HCT116 (cell line): ENCODE measurements at regions not wholly inside any gene's neighbourhood (a gene's known extent, or its start where the extent isn't known, plus 50 kb on each side); places are given as distances from the start of the nearest gene placed in this dataset.

Experiments
- ATAC-seq: fragments of 200-7000 bp; cut with Tn5 transposase; 2 replicates; pipeline ENCODE4 v1.9.1; 2020; ENCODE audit warnings: mild to moderate bottlenecking, moderate library complexity
- BruUV-seq: library from RNA; stranded (reverse); fragments of 400-500 nt; replicated peaks from 2 replicates; lab custom pipeline; 2021; lab: Mats Ljungman, UMichigan
- CTCF ChIA-PET: fragments of 300-600 bp; sonication (Branson Sonifier 250); formaldehyde crosslinking; loops from one replicate; lab custom pipeline; 2021; ENCODE audit warnings: antibody characterized with exemption; lab: Charles Lee
- POLR2A ChIA-PET: fragments of 300-600, 350-600 bp; sonication (Branson Sonifier 250); formaldehyde crosslinking; loops from one replicate; lab custom pipeline; 2021; ENCODE audit warnings: antibody characterized with exemption; lab: Charles Lee
- RAD21 ChIA-PET, 2 experiments: fragments of 300-600 bp; sonication (Branson Sonifier 250); formaldehyde crosslinking; loops; one replicate each; lab custom pipeline; 2023; ENCODE audit warnings: low total read pairs in 2 of 2; ENCODE audit not compliant: uncharacterized antibody in 2 of 2, unreplicated experiment in 2 of 2, low non-redundant PET in 1 of 2; lab: Charles Lee
- DNase-seq: peaks from one replicate; pipeline ENCODE4 v3.0.0-alpha.2; 2010; ENCODE audit warnings: low read depth, low spot score
- H2AFZ ChIP-seq: fragments of 200-600 bp; shearing (Covaris generic), sonication (generic); 2 replicates; pipeline ENCODE4 v1.6.1; 2017; ENCODE audit warnings: low read depth, mixed run types, mixed read lengths, antibody characterized with exemption, low read length; ENCODE audit not compliant: poor library complexity, severe bottlenecking
- H3K27ac ChIP-seq: 2 replicates; pipeline ENCODE4 v1.5.1; 2012; ENCODE audit warnings: low read depth, low read length
- H3K27me3 ChIP-seq: fragments of 200-600 bp; sonication (generic); 2 replicates; pipeline ENCODE4 v1.6.1; 2016; ENCODE audit warnings: mixed run types, low read length, mixed read lengths; ENCODE audit not compliant: insufficient read depth
- H3K36me3 ChIP-seq, 2 experiments: fragments of 200-500 bp in 1 of 2; fragments of 200-600 bp in 1 of 2; sonication (Bioruptor generic) in 1 of 2; sonication (generic) in 1 of 2; 2 replicates each; pipeline versions ENCODE4 v1.5.1 to v1.6.1; 2014 to 2016; ENCODE audit warnings: low read length in 2 of 2, inconsistent platforms in 1 of 2, mixed read lengths in 1 of 2, mixed run types in 1 of 2; ENCODE audit not compliant: insufficient read depth in 2 of 2, control insufficient read depth in 1 of 2
- H3K4me1 ChIP-seq, 2 experiments: fragments of 200-600 bp in 1 of 2; sonication (generic) in 1 of 2; 2 replicates each; pipeline versions ENCODE4 v1.5.1 to v1.6.1; 2012 to 2017; ENCODE audit warnings: low read length in 2 of 2, inconsistent platforms in 1 of 2, mild to moderate bottlenecking in 1 of 2, mixed read lengths in 1 of 2, mixed run types in 1 of 2, moderate library complexity in 1 of 2; ENCODE audit not compliant: insufficient read depth in 2 of 2, control insufficient read depth in 1 of 2
- H3K4me2 ChIP-seq: fragments of 200-600 bp; sonication (generic); 2 replicates; pipeline ENCODE4 v1.6.1; 2017; ENCODE audit warnings: mixed run types, low read length, mixed read lengths
- H3K4me3 ChIP-seq, 2 experiments: fragments of 200-600 bp in 1 of 2; sonication (generic) in 1 of 2; replicated peaks in 1 of 2; 2 replicates each; pipeline ENCODE4 v1.5.1; 2011 to 2016; ENCODE audit warnings: low read length in 2 of 2, control low read depth in 1 of 2, low read depth in 1 of 2, mild to moderate bottlenecking in 1 of 2, mixed read lengths in 1 of 2, mixed run types in 1 of 2
- H3K79me2 ChIP-seq: fragments of 200-600 bp; sonication (generic); 2 replicates; pipeline ENCODE4 v1.6.1; 2017; ENCODE audit warnings: mild to moderate bottlenecking, mixed run types, low read length, moderate library complexity, mixed read lengths; ENCODE audit not compliant: insufficient read depth
- H3K9ac ChIP-seq: fragments of 200-600 bp; sonication (generic); 2 replicates; pipeline ENCODE4 v1.6.1; 2016; ENCODE audit warnings: low read length, mixed read lengths
- H3K9me2 ChIP-seq: fragments of 200-600 bp; sonication (generic), shearing (Covaris generic); 2 replicates; pipeline ENCODE4 v1.6.1; 2017; ENCODE audit warnings: mixed run types, mild to moderate bottlenecking, moderate library complexity; ENCODE audit not compliant: insufficient read depth
- H3K9me3 ChIP-seq, 2 experiments: fragments of 200-500 bp in 1 of 2; fragments of 200-600 bp in 1 of 2; sonication (Bioruptor generic) in 1 of 2; sonication (generic) in 1 of 2; 2 replicates each; pipeline ENCODE4 v1.6.1; 2014 to 2017; ENCODE audit warnings: low read length in 2 of 2, mixed read lengths in 2 of 2, inconsistent platforms in 1 of 2, low read depth in 1 of 2, mild to moderate bottlenecking in 1 of 2, mixed run types in 1 of 2, moderate library complexity in 1 of 2; ENCODE audit not compliant: control insufficient read depth in 1 of 2, insufficient read depth in 1 of 2
- H4K20me1 ChIP-seq: fragments of 200-600 bp; sonication (generic), shearing (Covaris generic); 2 replicates; pipeline ENCODE4 v1.6.1; 2017; ENCODE audit warnings: mixed run types, mild to moderate bottlenecking, moderate library complexity; ENCODE audit not compliant: insufficient read depth
- CBX3 ChIP-seq: IDR thresholded peaks from 2 replicates; pipeline ENCODE4 v1.6.1; 2012; ENCODE audit warnings: low read depth
- EGR1 ChIP-seq: IDR thresholded peaks from 2 replicates; pipeline ENCODE4 v1.6.1; 2012; ENCODE audit warnings: low read depth
- EZH2 ChIP-seq: fragments of 200-600 bp; sonication (generic); IDR thresholded peaks from 2 replicates; pipeline ENCODE4 v1.6.1; 2017; ENCODE audit warnings: antibody characterized with exemption, mixed run types
- FOSL1 ChIP-seq: IDR thresholded peaks from 2 replicates; pipeline ENCODE4 v1.6.1; 2012; ENCODE audit warnings: low read depth
- POLR2A ChIP-seq: IDR thresholded peaks from 2 replicates; pipeline ENCODE4 v1.7.0; 2011; ENCODE audit warnings: borderline replicate concordance; ENCODE audit not compliant: insufficient read depth, insufficient read length; ENCODE audit errors: extremely low read depth
- RAD21 ChIP-seq: IDR thresholded peaks from 2 replicates; pipeline ENCODE4 v1.6.1; 2012; ENCODE audit warnings: low read depth, mild to moderate bottlenecking
- SP1 ChIP-seq: IDR thresholded peaks from 2 replicates; pipeline ENCODE4 v1.6.1; 2012; ENCODE audit warnings: low read depth
- SRF ChIP-seq: IDR thresholded peaks from 2 replicates; pipeline ENCODE4 v1.6.1; 2012; ENCODE audit warnings: low read depth
- TCF7L2 ChIP-seq: IDR thresholded peaks from 2 replicates; pipeline ENCODE4 v1.7.0; 2011; ENCODE audit warnings: borderline replicate concordance, inconsistent platforms; ENCODE audit not compliant: insufficient read depth, insufficient read length; ENCODE audit errors: extremely low read depth
- YY1 ChIP-seq: IDR thresholded peaks from 2 replicates; pipeline ENCODE4 v1.6.1; 2011; ENCODE audit warnings: low read length, low read depth, moderate library complexity, mild to moderate bottlenecking; ENCODE audit not compliant: insufficient replicate concordance; ENCODE audit errors: extremely low read depth
- ZFX ChIP-seq: fragments of 450-650 bp; IDR thresholded peaks from 2 replicates; pipeline ENCODE4 v1.6.1; 2017
- intact Hi-C: fragments of 100-400 bp; cut with micrococcal nuclease; formaldehyde crosslinking; loops from 2 replicates; pipeline ENCODE4 v1.10.0; 2022
- TF ChIP-seq, protein P1 (sequence below), 3 experiments: fragments of 200-600 bp in 1 of 3; sonication (generic) in 1 of 3; IDR thresholded peaks in 2 of 3; conservative IDR thresholded peaks in 1 of 3; 2 replicates each; pipeline ENCODE4 v1.5.1; 2012 to 2017; ENCODE audit warnings: low read depth in 2 of 3, low read length in 2 of 3, antibody characterized with exemption in 1 of 3, borderline replicate concordance in 1 of 3, control low read depth in 1 of 3, mild to moderate bottlenecking in 1 of 3, mixed read lengths in 1 of 3, mixed run types in 1 of 3, moderate library complexity in 1 of 3; ENCODE audit not compliant: insufficient read depth in 1 of 3
- TF ChIP-seq, protein P2 (sequence below): IDR thresholded peaks from 2 replicates; pipeline ENCODE4 v1.6.1; 2012
- TF ChIP-seq, protein P3 (sequence below): IDR thresholded peaks from 2 replicates; pipeline ENCODE4 v1.6.1; 2011; ENCODE audit warnings: mild to moderate bottlenecking, low read length, moderate library complexity; ENCODE audit not compliant: insufficient replicate concordance; ENCODE audit errors: extremely low read depth
- TF ChIP-seq, protein P4 (sequence below): IDR thresholded peaks from 2 replicates; pipeline ENCODE4 v1.6.1; 2012

DNA sequence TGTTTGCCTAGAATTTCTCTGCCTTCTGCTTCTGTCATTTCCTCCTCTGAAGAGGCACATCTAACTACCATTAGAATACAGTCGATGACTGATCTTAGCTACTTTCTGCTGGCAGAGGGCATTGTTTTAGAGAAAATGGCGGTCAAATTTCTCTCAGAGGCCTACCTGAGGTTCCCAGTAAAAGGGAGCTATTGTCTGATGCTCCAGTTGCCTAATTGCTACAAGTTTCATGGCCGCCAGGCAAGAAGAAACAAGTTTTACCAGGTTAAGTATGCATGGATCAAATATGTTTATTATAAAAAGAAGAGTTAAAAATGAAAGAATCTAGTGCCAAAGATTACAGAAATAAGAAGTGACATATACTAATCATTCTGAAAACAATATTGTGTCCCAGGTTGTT, 416.6 kb downstream of the DSC3 start:
- DNase-seq (no peak), ATAC-seq (no peak)
- no peaks in the 10 kb centered on the region for H3K9me2 ChIP-seq
- intact Hi-C loops, result no loop called here
- H3K4me1 ChIP-seq, result peaks cover 2 to 9% of the 10 kb centered on the region in 2 experiments; a peak in 3 of 4 replicates
- H3K9ac ChIP-seq, result no peak overlapping the region
- CTCF ChIA-PET, result no interaction called here
- H3K27me3 ChIP-seq, result no peaks in the 10 kb centered on the region
- no peak overlapping the region for H2AFZ ChIP-seq
- RAD21 ChIA-PET, result no interaction called here
- no TSS peak for BruUV-seq
- H3K4me3 ChIP-seq, result no peak overlapping the region
- POLR2A ChIA-PET, result no interaction called here
- H3K4me2 ChIP-seq, result no peak overlapping the region
- no peaks in the 10 kb centered on the region for H3K79me2 ChIP-seq
- no peak overlapping the region for H3K27ac ChIP-seq
- H4K20me1 ChIP-seq, result no peaks in the 10 kb centered on the region
- TF ChIP-seq, protein P1, sequence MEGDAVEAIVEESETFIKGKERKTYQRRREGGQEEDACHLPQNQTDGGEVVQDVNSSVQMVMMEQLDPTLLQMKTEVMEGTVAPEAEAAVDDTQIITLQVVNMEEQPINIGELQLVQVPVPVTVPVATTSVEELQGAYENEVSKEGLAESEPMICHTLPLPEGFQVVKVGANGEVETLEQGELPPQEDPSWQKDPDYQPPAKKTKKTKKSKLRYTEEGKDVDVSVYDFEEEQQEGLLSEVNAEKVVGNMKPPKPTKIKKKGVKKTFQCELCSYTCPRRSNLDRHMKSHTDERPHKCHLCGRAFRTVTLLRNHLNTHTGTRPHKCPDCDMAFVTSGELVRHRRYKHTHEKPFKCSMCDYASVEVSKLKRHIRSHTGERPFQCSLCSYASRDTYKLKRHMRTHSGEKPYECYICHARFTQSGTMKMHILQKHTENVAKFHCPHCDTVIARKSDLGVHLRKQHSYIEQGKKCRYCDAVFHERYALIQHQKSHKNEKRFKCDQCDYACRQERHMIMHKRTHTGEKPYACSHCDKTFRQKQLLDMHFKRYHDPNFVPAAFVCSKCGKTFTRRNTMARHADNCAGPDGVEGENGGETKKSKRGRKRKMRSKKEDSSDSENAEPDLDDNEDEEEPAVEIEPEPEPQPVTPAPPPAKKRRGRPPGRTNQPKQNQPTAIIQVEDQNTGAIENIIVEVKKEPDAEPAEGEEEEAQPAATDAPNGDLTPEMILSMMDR (IDR thresholded peaks at IDR 0.05 in 2 of 3, conservative IDR thresholded peaks at IDR 0.05 in 1 of 3; ENCODE audit: borderline replicate concordance in 1 of 3, insufficient read depth in 1 of 3, low read depth in 2 of 3, low read length in 2 of 3), result no peak
- no peak for TF ChIP-seq SP1
- TF ChIP-seq, protein P2, sequence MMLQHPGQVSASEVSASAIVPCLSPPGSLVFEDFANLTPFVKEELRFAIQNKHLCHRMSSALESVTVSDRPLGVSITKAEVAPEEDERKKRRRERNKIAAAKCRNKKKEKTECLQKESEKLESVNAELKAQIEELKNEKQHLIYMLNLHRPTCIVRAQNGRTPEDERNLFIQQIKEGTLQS, result no peak
- TF ChIP-seq, protein P3, sequence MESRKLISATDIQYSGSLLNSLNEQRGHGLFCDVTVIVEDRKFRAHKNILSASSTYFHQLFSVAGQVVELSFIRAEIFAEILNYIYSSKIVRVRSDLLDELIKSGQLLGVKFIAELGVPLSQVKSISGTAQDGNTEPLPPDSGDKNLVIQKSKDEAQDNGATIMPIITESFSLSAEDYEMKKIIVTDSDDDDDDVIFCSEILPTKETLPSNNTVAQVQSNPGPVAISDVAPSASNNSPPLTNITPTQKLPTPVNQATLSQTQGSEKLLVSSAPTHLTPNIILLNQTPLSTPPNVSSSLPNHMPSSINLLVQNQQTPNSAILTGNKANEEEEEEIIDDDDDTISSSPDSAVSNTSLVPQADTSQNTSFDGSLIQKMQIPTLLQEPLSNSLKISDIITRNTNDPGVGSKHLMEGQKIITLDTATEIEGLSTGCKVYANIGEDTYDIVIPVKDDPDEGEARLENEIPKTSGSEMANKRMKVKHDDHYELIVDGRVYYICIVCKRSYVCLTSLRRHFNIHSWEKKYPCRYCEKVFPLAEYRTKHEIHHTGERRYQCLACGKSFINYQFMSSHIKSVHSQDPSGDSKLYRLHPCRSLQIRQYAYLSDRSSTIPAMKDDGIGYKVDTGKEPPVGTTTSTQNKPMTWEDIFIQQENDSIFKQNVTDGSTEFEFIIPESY, result no peak
- TF ChIP-seq POLR2A, result no peak
- no peak for TF ChIP-seq EGR1
- TF ChIP-seq SRF, result no peak
- no peak for TF ChIP-seq ZFX
- no peak for TF ChIP-seq TCF7L2
- no peak for TF ChIP-seq CBX3
- TF ChIP-seq EZH2, result no peak
- TF ChIP-seq FOSL1, result no peak
- TF ChIP-seq RAD21, result no peak
- TF ChIP-seq YY1, result no peak
- TF ChIP-seq, protein P4, sequence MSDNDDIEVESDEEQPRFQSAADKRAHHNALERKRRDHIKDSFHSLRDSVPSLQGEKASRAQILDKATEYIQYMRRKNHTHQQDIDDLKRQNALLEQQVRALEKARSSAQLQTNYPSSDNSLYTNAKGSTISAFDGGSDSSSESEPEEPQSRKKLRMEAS, result no peak
- H3K36me3 ChIP-seq, result no peaks in the 10 kb centered on the region
- no peaks in the 10 kb centered on the region for H3K9me3 ChIP-seq
